Kidney (tissue), 13 donors: ENCODE measurements at regions not wholly inside any gene's neighbourhood (a gene's known extent, or its start where the extent isn't known, plus 50 kb on each side); places are given as distances from the start of the nearest gene placed in this dataset.
"Not testable (repeated sequence)": the region's sequence is repeated elsewhere in the genome, so short reads cannot be mapped to it uniquely, and the experiment has no call there.

Source experiments
- DNase-seq, 5 donors: peaks; one replicate each; pipeline ENCODE4 v3.0.0-alpha.2; 2013 to 2020
- FAIRE-seq: peaks from 2 replicates; lab custom pipeline; 2012; peaks lifted over from hg19 to GRCh38; lab: Jason Lieb, UNC
- H3K27ac ChIP-seq, 2 donors: one replicate each; pipeline ENCODE4 v1.7.0; 2013; ENCODE audit warnings: low read depth in 2 of 2, low read length in 2 of 2, inconsistent platforms in 1 of 2
- H3K27me3 ChIP-seq: one replicate; pipeline ENCODE4 v1.7.1; 2013; ENCODE audit warnings: low read length, inconsistent platforms; ENCODE audit not compliant: control insufficient read depth, insufficient read depth
- H3K36me3 ChIP-seq, 3 donors: one replicate each; pipeline versions ENCODE4 v1.7.0 to v1.7.1; 2013; ENCODE audit warnings: low read length in 3 of 3, control low read depth in 1 of 3, inconsistent platforms in 1 of 3; ENCODE audit not compliant: insufficient read depth in 3 of 3, control insufficient read depth in 2 of 3
- H3K4me1 ChIP-seq, 3 donors: one replicate each; pipeline versions ENCODE4 v1.7.0 to v1.7.1; 2013; ENCODE audit warnings: low read length in 3 of 3, inconsistent platforms in 1 of 3, low read depth in 1 of 3; ENCODE audit not compliant: control insufficient read depth in 2 of 3, insufficient read depth in 2 of 3
- H3K4me3 ChIP-seq, 3 donors: one replicate each; pipeline versions ENCODE4 v1.7.0 to v1.8.1; 2013; ENCODE audit warnings: low read length in 3 of 3, control low read depth in 1 of 3, inconsistent platforms in 1 of 3
- H3K9ac ChIP-seq, 3 donors: one replicate each; pipeline versions ENCODE4 v1.7.0 to v1.7.1; 2013; ENCODE audit warnings: low read length in 3 of 3, control low read depth in 1 of 3, inconsistent platforms in 1 of 3
- H3K9me3 ChIP-seq, 3 donors: one replicate each; pipeline versions ENCODE4 v1.7.0 to v1.7.1; 2013; ENCODE audit warnings: low read length in 3 of 3, control low read depth in 1 of 3, inconsistent platforms in 1 of 3; ENCODE audit not compliant: control insufficient read depth in 2 of 3, insufficient read depth in 1 of 3
- intact Hi-C: fragments of 100-400 bp; cut with DNase I; formaldehyde crosslinking; loops from one replicate; pipeline ENCODE4 v1.11.1; 2022
- TF ChIP-seq, protein P1 (sequence below): IDR thresholded peaks from 3 replicates; pipeline ENCODE4 v1.5.1; 2012; ENCODE audit warnings: mild to moderate bottlenecking, moderate library complexity, borderline replicate concordance; ENCODE audit not compliant: insufficient read depth; ENCODE audit errors: extremely low read depth
- donor health status: control.
- donor health status: control.
- donor health status: control.
- donor health status: control.
- donor health status: control.
- donor health status: DM: yes; HTN: yes; CAD: no.
- donor health status: Normal renal cell carcinoma (clear cell type).

DNA sequence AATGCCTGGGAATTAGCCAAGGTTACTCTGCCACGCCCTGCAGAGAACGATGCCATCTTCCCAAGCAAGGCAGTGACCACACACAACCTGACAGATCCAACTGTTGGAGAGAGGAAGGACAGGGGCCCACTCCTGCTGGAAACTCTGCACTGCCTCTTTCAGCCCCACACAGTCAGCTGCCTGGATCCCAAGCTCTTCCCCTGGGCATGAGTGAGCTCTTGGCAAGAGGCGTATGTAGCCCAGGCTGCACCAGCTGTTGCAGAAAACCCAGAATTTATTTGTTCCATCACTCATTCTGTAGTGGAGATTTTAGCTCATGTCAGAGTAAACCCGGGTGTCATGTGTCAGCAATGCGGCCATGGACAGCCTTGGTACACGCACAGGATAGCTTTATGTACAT lies 135.1 kb upstream of the TRIM24 start:
- intact Hi-C loops, result no loop called here
- Histone ChIP-seq H3K36me3 (no peaks in the 10 kb centered on the region), H3K9me3 (peaks cover 0 to 14% (median 0%) of the 10 kb centered on the region in 3 donors), H3K27me3 (no peaks in the 10 kb centered on the region), H3K9ac (no peak overlapping the region), H3K4me1 (no peaks in the 10 kb centered on the region), H3K27ac (no peak overlapping the region), H3K4me3 (no peak overlapping the region)
- FAIRE-seq (no peak), DNase-seq (no peak)
- TF ChIP-seq, protein P1, sequence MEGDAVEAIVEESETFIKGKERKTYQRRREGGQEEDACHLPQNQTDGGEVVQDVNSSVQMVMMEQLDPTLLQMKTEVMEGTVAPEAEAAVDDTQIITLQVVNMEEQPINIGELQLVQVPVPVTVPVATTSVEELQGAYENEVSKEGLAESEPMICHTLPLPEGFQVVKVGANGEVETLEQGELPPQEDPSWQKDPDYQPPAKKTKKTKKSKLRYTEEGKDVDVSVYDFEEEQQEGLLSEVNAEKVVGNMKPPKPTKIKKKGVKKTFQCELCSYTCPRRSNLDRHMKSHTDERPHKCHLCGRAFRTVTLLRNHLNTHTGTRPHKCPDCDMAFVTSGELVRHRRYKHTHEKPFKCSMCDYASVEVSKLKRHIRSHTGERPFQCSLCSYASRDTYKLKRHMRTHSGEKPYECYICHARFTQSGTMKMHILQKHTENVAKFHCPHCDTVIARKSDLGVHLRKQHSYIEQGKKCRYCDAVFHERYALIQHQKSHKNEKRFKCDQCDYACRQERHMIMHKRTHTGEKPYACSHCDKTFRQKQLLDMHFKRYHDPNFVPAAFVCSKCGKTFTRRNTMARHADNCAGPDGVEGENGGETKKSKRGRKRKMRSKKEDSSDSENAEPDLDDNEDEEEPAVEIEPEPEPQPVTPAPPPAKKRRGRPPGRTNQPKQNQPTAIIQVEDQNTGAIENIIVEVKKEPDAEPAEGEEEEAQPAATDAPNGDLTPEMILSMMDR, result no peak

DNA sequence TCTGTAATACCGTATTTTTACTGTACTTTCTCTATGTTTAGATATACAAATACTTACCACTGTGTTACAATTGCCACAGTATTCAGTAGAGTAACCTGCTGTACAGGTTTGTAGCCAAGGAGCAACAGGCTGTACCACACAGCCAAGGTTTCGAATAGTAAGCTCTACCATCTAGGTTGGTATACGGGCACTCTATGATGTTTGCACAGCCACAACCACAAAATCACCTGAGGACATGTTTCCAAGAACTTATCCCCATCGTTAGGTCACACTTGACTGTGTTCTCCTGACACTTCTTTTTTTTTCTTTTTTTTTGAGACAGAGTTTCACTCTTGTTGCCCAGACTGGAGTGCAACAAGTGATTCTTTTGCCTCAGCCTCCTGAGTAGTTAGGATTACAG lies 134.6 kb upstream of the TRIM24 start:
- DNase-seq (no peak), FAIRE-seq (no peak)
- Histone ChIP-seq H3K9me3 (peaks cover 0 to 14% (median 0%) of the 10 kb centered on the region in 3 donors), H3K4me1 (no peaks in the 10 kb centered on the region), H3K9ac (no peak overlapping the region), H3K4me3 (no peak overlapping the region), H3K27ac (no peak overlapping the region), H3K27me3 (no peaks in the 10 kb centered on the region), H3K36me3 (no peaks in the 10 kb centered on the region)
- intact Hi-C loops, result no loop called here
- TF ChIP-seq, protein P1, result no peak

DNA sequence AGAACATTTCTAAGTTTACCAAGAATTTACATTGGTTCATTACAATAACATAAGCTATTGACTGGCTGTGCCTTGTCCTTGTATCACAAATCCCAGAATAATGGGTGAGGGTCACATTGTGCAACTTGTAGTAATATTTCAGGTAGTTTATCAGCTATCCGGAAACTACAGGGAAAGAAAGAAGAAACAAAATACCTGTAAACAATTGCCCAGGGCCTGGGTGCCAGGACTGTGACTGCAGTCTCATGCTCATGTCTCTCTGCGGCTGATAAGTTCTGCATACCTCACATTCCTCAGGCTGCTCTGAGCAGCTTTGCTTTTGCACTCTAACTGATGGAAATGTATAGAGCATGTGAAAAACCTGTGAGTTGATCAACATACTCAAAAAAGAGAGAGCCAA lies 131.8 kb upstream of the TRIM24 start:
- FAIRE-seq, result no peak
- Histone ChIP-seq H3K9me3 (peaks cover 0 to 21% (median 0%) of the 10 kb centered on the region in 3 donors), H3K27ac (no peak overlapping the region), H3K4me1 (no peaks in the 10 kb centered on the region), H3K27me3 (no peaks in the 10 kb centered on the region), H3K9ac (no peak overlapping the region), H3K4me3 (no peak overlapping the region), H3K36me3 (no peaks in the 10 kb centered on the region)
- no peak for DNase-seq
- intact Hi-C loops, result no loop called here
- TF ChIP-seq, protein P1, result no peak

DNA sequence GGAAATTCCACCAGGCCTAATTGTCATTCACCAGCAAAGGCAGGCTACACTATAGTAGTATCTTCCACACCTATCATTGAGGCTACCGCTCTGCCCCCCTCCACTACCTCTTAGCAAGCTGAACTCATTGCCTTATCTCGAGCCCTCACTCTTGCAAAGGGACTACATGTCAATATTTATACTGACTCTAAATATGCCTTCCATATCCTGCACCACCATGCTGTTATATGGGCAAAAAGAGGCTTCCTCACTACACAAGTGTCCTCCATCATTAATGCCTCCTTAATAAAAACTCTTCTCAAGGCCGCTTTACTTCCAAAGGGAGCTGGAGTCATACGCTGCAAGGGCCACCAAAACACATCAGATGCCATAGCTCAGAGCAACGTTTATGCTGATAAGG lies 127.2 kb upstream of the TRIM24 start:
- FAIRE-seq, H3K27ac ChIP-seq, H3K9ac ChIP-seq, H3K36me3 ChIP-seq, H3K4me1 ChIP-seq, intact Hi-C loops, H3K4me3 ChIP-seq, H3K27me3 ChIP-seq, DNase-seq: not testable (repeated sequence)
- H3K9me3 ChIP-seq, result peaks cover 0 to 12% (median 0%) of the 10 kb centered on the region in 3 donors
